BLaER1 (cell line): ENCODE measurements at regions not wholly inside any gene's neighbourhood (a gene's known extent, or its start where the extent isn't known, plus 50 kb on each side); places are given as distances from the start of the nearest gene placed in this dataset.
"Not testable (repeated sequence)": the region's sequence is repeated elsewhere in the genome, so short reads cannot be mapped to it uniquely, and the experiment has no call there.

Experiments used
- H3K27ac ChIP-seq: shearing (Covaris generic); formaldehyde crosslinking; 2 replicates; pipeline ENCODE4 v1.8.1; 2022
- H3K27me3 ChIP-seq: shearing (Covaris generic); formaldehyde crosslinking; 2 replicates; pipeline ENCODE4 v1.8.1; 2022
- H3K36me3 ChIP-seq: shearing (Covaris generic); formaldehyde crosslinking; 2 replicates; pipeline ENCODE4 v1.8.1; 2022
- H3K4me1 ChIP-seq: shearing (Covaris generic); formaldehyde crosslinking; 2 replicates; pipeline ENCODE4 v1.8.1; 2022
- H3K4me2 ChIP-seq: shearing (Covaris generic); formaldehyde crosslinking; 2 replicates; pipeline ENCODE4 v1.8.1; 2022
- H3K4me3 ChIP-seq: shearing (Covaris generic); formaldehyde crosslinking; 2 replicates; pipeline ENCODE4 v1.8.1; 2022
- H3K9ac ChIP-seq: shearing (Covaris generic); formaldehyde crosslinking; 2 replicates; pipeline ENCODE4 v1.8.1; 2022
- H3K9me3 ChIP-seq: shearing (Covaris generic); formaldehyde crosslinking; 2 replicates; pipeline ENCODE4 v1.8.1; 2022
- H4K20me1 ChIP-seq: shearing (Covaris generic); formaldehyde crosslinking; 2 replicates; pipeline ENCODE4 v1.8.1; 2022
- Cebpa-rat ChIP-seq: shearing (Covaris generic); IDR thresholded peaks from 2 replicates; pipeline ENCODE4 v1.8.1; 2022

DNA sequence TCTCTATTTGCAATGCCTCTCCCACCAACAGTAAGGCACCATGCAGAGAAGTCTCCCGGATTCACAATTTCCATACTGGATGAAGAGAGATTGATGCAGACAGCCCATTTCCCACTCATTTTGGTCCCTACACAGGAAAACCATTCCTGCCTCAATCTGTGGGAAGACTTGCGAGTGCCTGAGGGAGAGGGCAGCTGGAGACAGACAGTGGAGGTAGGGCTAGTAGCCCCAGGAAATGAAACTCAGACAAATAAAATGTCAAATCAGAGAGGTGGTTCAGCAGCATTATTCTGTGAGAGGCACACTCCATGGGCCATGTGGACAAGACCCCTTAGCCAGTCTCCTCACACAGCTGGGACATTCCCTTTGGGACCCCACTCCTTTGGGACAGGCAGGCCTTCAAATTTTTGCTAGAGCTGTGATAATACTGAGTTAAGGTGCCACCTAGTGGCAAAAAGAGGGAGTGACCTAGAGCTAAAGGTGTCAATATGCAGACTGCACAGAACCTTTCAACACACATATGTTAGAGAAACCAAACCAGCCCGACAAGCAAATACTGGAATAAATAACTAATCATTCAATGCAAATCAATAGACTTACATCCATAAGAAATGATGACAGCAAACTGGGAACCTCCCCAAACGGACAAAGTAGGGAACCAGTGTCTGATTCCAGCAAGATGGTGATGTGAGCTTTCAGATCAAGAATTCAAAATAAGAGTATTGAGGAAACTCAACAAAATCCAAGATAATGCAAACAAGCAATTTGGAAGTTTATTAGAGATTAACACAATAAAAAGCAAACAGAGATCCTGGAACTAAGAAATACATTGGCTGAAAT, 1865.3 kb upstream of the AGA start:
- Histone ChIP-seq H3K36me3 (no peaks in the 10 kb centered on the region), H3K9ac (no peak overlapping the region), H3K4me2 (no peak overlapping the region), H3K9me3 (peaks cover 27% of the 10 kb centered on the region), H4K20me1 (no peaks in the 10 kb centered on the region), H3K27me3 (no peaks in the 10 kb centered on the region), H3K27ac (no peak overlapping the region), H3K4me1 (no peaks in the 10 kb centered on the region), H3K4me3 (no peak overlapping the region)
- TF ChIP-seq Cebpa-rat, result no peak

DNA sequence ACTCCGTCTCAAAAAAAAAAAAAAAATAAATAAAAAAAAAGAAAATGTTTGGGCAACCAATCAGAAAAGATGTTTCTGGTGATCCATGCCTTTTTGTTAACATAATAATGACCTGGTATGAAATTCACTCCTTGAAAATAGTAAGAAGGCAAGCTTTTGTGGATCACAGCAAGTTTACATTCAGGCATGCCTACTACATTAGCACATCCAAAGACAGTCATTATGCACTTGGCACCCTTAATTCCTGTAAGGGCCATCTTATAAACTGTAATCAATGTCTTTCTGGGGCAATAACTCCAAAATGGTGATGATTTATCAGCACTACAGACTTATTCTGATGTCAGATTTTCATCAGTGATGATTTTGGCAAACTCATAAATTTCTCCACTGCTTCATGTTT, 1871.6 kb upstream of the AGA start:
- Histone ChIP-seq H3K36me3 (no peaks in the 10 kb centered on the region), H3K4me2 (no peak overlapping the region), H3K4me3 (no peak overlapping the region), H3K9me3 (peaks cover 11% of the 10 kb centered on the region), H3K4me1 (no peaks in the 10 kb centered on the region), H3K9ac (no peak overlapping the region), H3K27me3 (no peaks in the 10 kb centered on the region), H3K27ac (no peak overlapping the region), H4K20me1 (no peaks in the 10 kb centered on the region)
- TF ChIP-seq Cebpa-rat, result no peak

DNA sequence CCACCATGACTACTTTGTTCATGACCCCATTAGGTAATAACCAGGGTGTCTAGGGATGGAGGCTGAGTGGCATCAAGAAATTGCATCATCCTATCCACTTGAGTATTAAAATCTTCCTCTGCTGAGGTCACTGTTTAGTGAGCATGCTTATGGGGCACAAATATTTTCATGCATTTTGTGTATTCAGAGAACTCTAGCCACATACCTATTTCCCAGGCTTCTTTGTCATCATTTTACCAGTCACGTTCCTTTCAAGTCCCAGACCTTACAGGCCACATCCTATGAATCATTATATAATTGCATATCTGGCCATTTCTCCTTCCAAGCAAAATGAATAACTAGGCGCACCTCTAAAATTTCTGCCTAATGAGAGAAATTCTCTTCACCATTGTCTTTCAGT, 1882.9 kb upstream of the AGA start:
- no peak overlapping the region for H3K27ac ChIP-seq
- H3K9ac ChIP-seq, result no peak overlapping the region
- H3K27me3 ChIP-seq, result no peaks in the 10 kb centered on the region
- H3K4me2 ChIP-seq, result no peak overlapping the region
- no peaks in the 10 kb centered on the region for H3K9me3 ChIP-seq
- no peaks in the 10 kb centered on the region for H4K20me1 ChIP-seq
- H3K4me1 ChIP-seq, result no peaks in the 10 kb centered on the region
- H3K36me3 ChIP-seq, result no peaks in the 10 kb centered on the region
- no peak overlapping the region for H3K4me3 ChIP-seq
- no peak for TF ChIP-seq Cebpa-rat

DNA sequence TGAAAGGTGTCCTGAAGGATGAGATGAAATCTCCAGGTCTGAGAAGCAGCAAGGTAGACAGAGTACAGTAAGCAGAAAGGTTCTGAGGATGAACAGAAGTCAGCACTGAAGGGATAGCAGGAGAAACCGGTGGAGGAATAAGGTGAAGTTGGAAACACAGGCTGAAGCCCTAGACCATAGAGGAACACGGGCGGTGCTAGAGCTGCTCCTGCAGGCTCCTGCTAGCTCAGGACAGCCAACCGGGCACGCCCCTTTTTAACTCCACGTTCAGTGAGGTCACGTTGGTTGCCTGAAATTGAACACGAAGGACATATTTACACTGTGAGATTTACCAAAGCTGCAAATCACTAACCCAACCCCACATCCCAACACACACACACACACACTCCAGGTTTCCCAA, 1886.4 kb upstream of the AGA start:
- no peak overlapping the region for H3K27ac ChIP-seq
- H3K4me3 ChIP-seq, result no peak overlapping the region
- H3K27me3 ChIP-seq, result no peaks in the 10 kb centered on the region
- TF ChIP-seq Cebpa-rat, result no peak
- H3K4me1 ChIP-seq, result no peaks in the 10 kb centered on the region
- no peaks in the 10 kb centered on the region for H3K9me3 ChIP-seq
- no peak overlapping the region for H3K4me2 ChIP-seq
- H3K9ac ChIP-seq, result no peak overlapping the region
- H4K20me1 ChIP-seq, result no peaks in the 10 kb centered on the region
- no peaks in the 10 kb centered on the region for H3K36me3 ChIP-seq

DNA sequence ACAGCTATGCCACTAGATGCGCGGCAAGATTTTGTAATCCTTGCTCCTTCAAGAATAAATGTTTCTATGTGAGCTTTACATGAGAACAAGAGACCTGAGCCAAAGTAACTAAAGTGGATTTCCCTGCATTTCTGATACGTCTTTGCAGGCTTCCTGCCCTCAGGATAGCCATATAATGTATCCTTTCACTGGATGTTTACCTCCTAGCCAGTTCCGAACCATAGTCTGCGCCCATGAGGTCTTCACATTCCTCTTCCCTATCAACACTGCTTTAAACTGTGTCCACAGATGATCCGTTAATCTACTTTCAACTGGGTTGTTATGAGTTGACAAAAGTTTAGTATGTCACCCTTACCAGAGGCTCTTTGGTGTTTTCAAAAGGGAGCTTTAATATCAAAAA, 1889.1 kb upstream of the AGA start:
- H3K4me3 ChIP-seq, result no peak overlapping the region
- H3K4me1 ChIP-seq, result no peaks in the 10 kb centered on the region
- H3K27me3 ChIP-seq, result no peaks in the 10 kb centered on the region
- no peak overlapping the region for H3K9ac ChIP-seq
- no peaks in the 10 kb centered on the region for H4K20me1 ChIP-seq
- no peak overlapping the region for H3K4me2 ChIP-seq
- H3K9me3 ChIP-seq, result no peaks in the 10 kb centered on the region
- no peak for TF ChIP-seq Cebpa-rat
- no peak overlapping the region for H3K27ac ChIP-seq
- no peaks in the 10 kb centered on the region for H3K36me3 ChIP-seq

DNA sequence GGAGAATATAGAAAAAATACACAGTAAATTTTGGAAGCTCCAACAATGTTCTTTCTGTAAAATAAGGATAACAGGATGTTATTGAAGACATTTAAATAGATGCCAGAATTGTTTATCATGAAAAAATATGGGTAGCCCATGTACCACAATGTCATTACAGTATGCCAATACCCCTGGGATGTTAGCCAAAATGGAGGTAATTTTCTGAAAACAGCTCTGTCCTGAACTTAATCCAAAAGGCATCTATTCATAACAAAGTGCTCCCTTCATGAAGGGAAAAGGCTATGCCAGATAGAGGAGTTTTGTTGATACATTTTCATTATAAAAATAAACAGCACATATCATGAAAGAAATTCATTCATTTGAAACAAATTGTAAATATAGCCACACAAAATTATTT, 1902.6 kb upstream of the AGA start:
- Histone ChIP-seq H3K27me3 (no peaks in the 10 kb centered on the region), H4K20me1 (no peaks in the 10 kb centered on the region), H3K9me3 (no peaks in the 10 kb centered on the region), H3K4me3 (no peak overlapping the region), H3K9ac (no peak overlapping the region), H3K27ac (no peak overlapping the region), H3K4me2 (no peak overlapping the region), H3K36me3 (no peaks in the 10 kb centered on the region), H3K4me1 (no peaks in the 10 kb centered on the region)
- TF ChIP-seq Cebpa-rat, result no peak

GRCh38 chr4:179352221-179352620, 1910.0 kb upstream of the AGA start:
- no peak overlapping the region for H3K4me3 ChIP-seq
- H3K4me1 ChIP-seq, result no peaks in the 10 kb centered on the region
- no peaks in the 10 kb centered on the region for H3K27me3 ChIP-seq
- TF ChIP-seq Cebpa-rat, result no peak
- no peak overlapping the region for H3K9ac ChIP-seq
- H4K20me1 ChIP-seq, result no peaks in the 10 kb centered on the region
- no peak overlapping the region for H3K27ac ChIP-seq
- H3K36me3 ChIP-seq, result no peaks in the 10 kb centered on the region
- H3K4me2 ChIP-seq, result no peak overlapping the region
- H3K9me3 ChIP-seq, result no peaks in the 10 kb centered on the region

DNA sequence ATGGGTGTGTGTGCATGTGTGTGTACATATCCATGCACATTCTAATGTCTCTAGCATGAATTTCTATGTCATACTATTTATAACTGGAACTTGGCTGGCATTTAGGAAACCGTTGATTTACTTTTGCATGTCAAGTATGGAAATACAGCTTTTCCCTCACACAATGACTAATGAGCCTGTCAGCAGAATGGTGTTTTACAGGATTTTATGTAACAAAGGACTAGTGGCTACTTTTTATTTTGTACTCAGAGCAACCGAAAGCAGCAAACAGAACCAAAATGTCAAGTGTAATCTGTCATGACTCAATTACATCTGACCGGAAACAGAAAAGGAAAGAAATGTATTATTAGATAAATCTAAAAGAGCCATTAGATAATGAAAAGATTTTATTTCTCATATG, 1911.5 kb upstream of the AGA start:
- H3K27ac ChIP-seq, result no peak overlapping the region
- H3K4me3 ChIP-seq, result no peak overlapping the region
- H3K9ac ChIP-seq, result no peak overlapping the region
- H4K20me1 ChIP-seq, result no peaks in the 10 kb centered on the region
- H3K27me3 ChIP-seq, result no peaks in the 10 kb centered on the region
- no peaks in the 10 kb centered on the region for H3K4me1 ChIP-seq
- TF ChIP-seq Cebpa-rat, result no peak
- no peaks in the 10 kb centered on the region for H3K36me3 ChIP-seq
- no peaks in the 10 kb centered on the region for H3K9me3 ChIP-seq
- H3K4me2 ChIP-seq, result no peak overlapping the region

GRCh38 chr4:179361978-179362486, 1919.8 kb upstream of the AGA start:
- Histone ChIP-seq H3K9me3 (no peaks in the 10 kb centered on the region), H3K27ac (no peak overlapping the region), H3K9ac (no peak overlapping the region), H3K4me1 (no peaks in the 10 kb centered on the region), H3K36me3 (no peaks in the 10 kb centered on the region), H4K20me1 (no peaks in the 10 kb centered on the region), H3K4me3 (no peak overlapping the region), H3K4me2 (no peak overlapping the region), H3K27me3 (no peaks in the 10 kb centered on the region)
- no peak for TF ChIP-seq Cebpa-rat

GRCh38 chr4:179365932-179366331, 1923.7 kb upstream of the AGA start:
- not testable (repeated sequence) for H3K4me1 ChIP-seq, H3K4me2 ChIP-seq, H3K9me3 ChIP-seq, H3K27me3 ChIP-seq, H3K36me3 ChIP-seq, H4K20me1 ChIP-seq, H3K9ac ChIP-seq, H3K4me3 ChIP-seq, H3K27ac ChIP-seq

- H3K27ac ChIP-seq, result no peak overlapping the region
- no peaks in the 10 kb centered on the region for H3K27me3 ChIP-seq
- H3K4me1 ChIP-seq, result peaks cover 10% of the 10 kb centered on the region
Observed at GRCh38 chr4:179372242-179372641, 1930.0 kb upstream of the AGA start.

More at GRCh38 chr4:179372242-179372641, 1930.0 kb upstream of the AGA start:
- no peak overlapping the region for H3K9ac ChIP-seq
- H3K9me3 ChIP-seq, result no peaks in the 10 kb centered on the region
- H3K36me3 ChIP-seq, result no peaks in the 10 kb centered on the region
- H4K20me1 ChIP-seq, result no peaks in the 10 kb centered on the region
- H3K4me2 ChIP-seq, result peak overlapping the region; percentile 7; the same call in 1 of the 2 replicates
- TF ChIP-seq Cebpa-rat, result no peak
- no peak overlapping the region for H3K4me3 ChIP-seq
